ENCODE measurements at regions not wholly inside any gene's neighbourhood (a gene's known extent, or its start where the extent isn't known, plus 50 kb on each side); places are given as distances from the start of the nearest gene placed in this dataset.
"Not testable (repeated sequence)": the region's sequence is repeated elsewhere in the genome, so short reads cannot be mapped to it uniquely, and the experiment has no call there.

DNA sequence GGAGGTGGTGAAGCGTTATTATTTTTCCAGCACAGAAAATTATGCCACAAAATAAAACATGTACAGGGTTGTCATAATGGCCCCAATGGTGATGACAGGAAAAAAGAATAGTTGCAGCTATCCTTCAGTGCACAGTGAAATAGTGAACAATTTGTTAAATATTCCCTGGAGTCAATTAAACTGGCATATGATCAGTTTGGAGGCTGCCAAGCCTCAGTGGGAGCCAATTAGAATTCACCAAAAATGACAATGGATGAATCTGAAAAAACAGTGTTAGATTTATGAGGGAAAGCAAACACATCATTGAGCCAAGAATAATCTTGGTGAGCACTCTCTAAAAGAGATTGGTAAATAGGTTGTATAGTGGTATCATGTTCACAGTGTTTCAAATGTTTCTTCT is 146.3 kb downstream of the OTUD1 start:
- Histone ChIP-seq H3K9ac (ENCODE audit: low read depth in 1 of 2, low read length in 2 of 2) (no peak overlapping the region), H3K27me3 (ENCODE audit: control insufficient read depth in 1 of 2, insufficient read depth in 2 of 2, low read length in 2 of 2) (no peaks in the 10 kb centered on the region), H3K4me3 (ENCODE audit: low read depth in 1 of 2, low read length in 2 of 2) (no peak overlapping the region), H3K9me3 (ENCODE audit: control insufficient read depth in 1 of 2, low read length in 2 of 2) (no peaks in the 10 kb centered on the region), H3K27ac (ENCODE audit: low read depth, low read length) (no peak overlapping the region), H3K36me3 (ENCODE audit: control insufficient read depth in 1 of 2, insufficient read depth in 2 of 2, low read length in 2 of 2) (no peaks in the 10 kb centered on the region), H3K4me1 (ENCODE audit: control insufficient read depth in 1 of 2, insufficient read depth in 2 of 2, low read length in 2 of 2) (no peaks in the 10 kb centered on the region)

DNA sequence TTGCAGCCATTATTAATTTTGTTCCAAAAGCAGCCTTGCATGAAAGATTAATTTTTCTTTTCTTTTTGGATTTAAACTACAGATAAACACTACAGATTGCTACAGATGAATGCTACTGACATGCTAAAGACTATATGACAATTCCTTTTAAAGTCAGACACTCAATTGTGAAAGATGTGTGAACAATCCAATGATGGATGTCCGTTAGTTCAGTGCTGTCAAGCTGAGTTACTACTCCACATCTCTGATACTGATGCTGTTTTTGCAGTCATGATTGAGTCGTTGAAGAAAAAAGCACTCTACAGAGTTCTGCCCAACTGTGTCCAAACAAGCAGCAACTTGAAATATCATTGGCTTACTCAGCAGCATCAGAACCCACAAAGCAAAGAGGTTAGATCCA is 146.8 kb downstream of the OTUD1 start:
- no peak overlapping the region for H3K9ac ChIP-seq (ENCODE audit: low read depth in 1 of 2, low read length in 2 of 2)
- H3K4me1 ChIP-seq (ENCODE audit: control insufficient read depth in 1 of 2, insufficient read depth in 2 of 2, low read length in 2 of 2): no peaks in the 10 kb centered on the region
- H3K36me3 ChIP-seq (ENCODE audit: control insufficient read depth in 1 of 2, insufficient read depth in 2 of 2, low read length in 2 of 2): no peaks in the 10 kb centered on the region

DNA sequence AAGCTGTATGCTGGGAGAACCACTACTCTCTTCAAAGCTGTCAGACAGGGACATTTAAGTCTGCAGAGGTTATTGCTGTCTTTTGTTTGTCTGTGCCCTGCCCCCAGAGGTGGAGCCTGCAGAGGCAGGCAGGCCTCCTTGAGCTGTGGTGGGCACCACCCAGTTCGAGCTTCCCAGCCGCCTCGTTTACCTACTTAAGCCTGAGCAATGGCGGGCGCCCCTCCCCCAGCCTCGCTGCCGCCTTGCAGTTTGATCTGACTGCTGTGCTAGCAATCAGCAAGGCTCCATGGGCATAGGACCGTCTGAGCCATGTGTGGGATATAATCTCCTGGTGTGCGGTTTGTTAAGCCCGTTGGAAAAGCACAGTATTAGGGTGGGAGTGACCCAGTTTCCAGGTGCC is 156.4 kb downstream of the OTUD1 start:
- not testable (repeated sequence) for H3K27ac ChIP-seq (ENCODE audit: low read depth, low read length); H3K4me3 ChIP-seq (ENCODE audit: low read depth in 1 of 2, low read length in 2 of 2); H3K36me3 ChIP-seq (ENCODE audit: control insufficient read depth in 1 of 2, insufficient read depth in 2 of 2, low read length in 2 of 2); H3K9me3 ChIP-seq (ENCODE audit: control insufficient read depth in 1 of 2, low read length in 2 of 2); H3K27me3 ChIP-seq (ENCODE audit: control insufficient read depth in 1 of 2, insufficient read depth in 2 of 2, low read length in 2 of 2); H3K4me1 ChIP-seq (ENCODE audit: control insufficient read depth in 1 of 2, insufficient read depth in 2 of 2, low read length in 2 of 2); H3K9ac ChIP-seq (ENCODE audit: low read depth in 1 of 2, low read length in 2 of 2)

More for the DNA sequence above, 146.8 kb downstream of the OTUD1 start:
- H3K4me3 ChIP-seq (ENCODE audit: low read depth in 1 of 2, low read length in 2 of 2): no peak overlapping the region
- no peak overlapping the region for H3K27ac ChIP-seq (ENCODE audit: low read depth, low read length)
- no peaks in the 10 kb centered on the region for H3K27me3 ChIP-seq (ENCODE audit: control insufficient read depth in 1 of 2, insufficient read depth in 2 of 2, low read length in 2 of 2)
- H3K9me3 ChIP-seq (ENCODE audit: control insufficient read depth in 1 of 2, low read length in 2 of 2): no peaks in the 10 kb centered on the region

DNA sequence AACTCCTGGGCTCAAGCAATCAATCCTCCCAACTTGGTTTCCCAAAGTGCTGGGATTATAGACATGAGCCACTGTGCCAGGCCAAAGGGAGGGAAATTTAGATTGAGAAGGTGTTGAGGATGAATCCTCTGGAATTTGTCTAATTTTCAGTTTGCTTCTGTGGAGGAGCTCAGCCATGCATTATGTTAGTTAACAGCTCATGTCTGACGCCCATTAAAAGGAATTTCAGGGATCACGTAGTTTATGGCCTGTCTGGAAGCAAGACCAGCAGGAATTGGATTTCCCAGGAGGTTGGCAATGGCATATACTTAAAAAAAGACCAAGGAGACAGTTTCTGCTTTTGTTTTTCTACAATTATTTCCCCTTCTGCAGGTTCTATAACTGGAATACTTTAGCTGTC is 165.7 kb downstream of the OTUD1 start:
- Histone ChIP-seq H3K9me3 (ENCODE audit: control insufficient read depth in 1 of 2, low read length in 2 of 2) (no peaks in the 10 kb centered on the region), H3K36me3 (ENCODE audit: control insufficient read depth in 1 of 2, insufficient read depth in 2 of 2, low read length in 2 of 2) (no peaks in the 10 kb centered on the region), H3K27ac (ENCODE audit: low read depth, low read length) (no peak overlapping the region), H3K27me3 (ENCODE audit: control insufficient read depth in 1 of 2, insufficient read depth in 2 of 2, low read length in 2 of 2) (no peaks in the 10 kb centered on the region), H3K4me3 (ENCODE audit: low read depth in 1 of 2, low read length in 2 of 2) (no peak overlapping the region), H3K9ac (ENCODE audit: low read depth in 1 of 2, low read length in 2 of 2) (no peak overlapping the region), H3K4me1 (ENCODE audit: control insufficient read depth in 1 of 2, insufficient read depth in 2 of 2, low read length in 2 of 2) (no peaks in the 10 kb centered on the region)

DNA sequence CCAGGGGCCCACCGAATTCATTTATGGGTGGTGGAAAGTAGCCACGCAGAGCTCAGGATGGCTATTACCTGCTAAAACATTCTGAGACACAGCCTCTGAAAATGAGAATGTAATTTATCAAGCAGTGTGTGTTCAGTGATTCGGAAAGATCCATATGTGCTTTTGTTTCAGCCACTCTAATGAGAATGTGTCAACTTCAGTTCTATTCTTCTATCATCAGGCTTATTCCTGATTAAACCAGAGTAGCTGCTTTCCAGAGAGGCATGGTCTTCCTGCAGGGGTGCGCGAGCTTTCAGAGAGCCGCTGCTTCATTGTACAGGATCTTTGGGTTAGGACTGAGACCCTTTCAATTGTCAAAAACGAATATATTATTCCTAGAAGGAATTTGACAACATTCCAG is 167.6 kb downstream of the OTUD1 start:
- no peaks in the 10 kb centered on the region for H3K4me1 ChIP-seq (ENCODE audit: control insufficient read depth in 1 of 2, insufficient read depth in 2 of 2, low read length in 2 of 2)
- H3K4me3 ChIP-seq (ENCODE audit: low read depth in 1 of 2, low read length in 2 of 2): no peak overlapping the region
- H3K9me3 ChIP-seq (ENCODE audit: control insufficient read depth in 1 of 2, low read length in 2 of 2): no peaks in the 10 kb centered on the region
- H3K36me3 ChIP-seq (ENCODE audit: control insufficient read depth in 1 of 2, insufficient read depth in 2 of 2, low read length in 2 of 2): no peaks in the 10 kb centered on the region
- no peaks in the 10 kb centered on the region for H3K27me3 ChIP-seq (ENCODE audit: control insufficient read depth in 1 of 2, insufficient read depth in 2 of 2, low read length in 2 of 2)
- no peak overlapping the region for H3K9ac ChIP-seq (ENCODE audit: low read depth in 1 of 2, low read length in 2 of 2)
- no peak overlapping the region for H3K27ac ChIP-seq (ENCODE audit: low read depth, low read length)

DNA sequence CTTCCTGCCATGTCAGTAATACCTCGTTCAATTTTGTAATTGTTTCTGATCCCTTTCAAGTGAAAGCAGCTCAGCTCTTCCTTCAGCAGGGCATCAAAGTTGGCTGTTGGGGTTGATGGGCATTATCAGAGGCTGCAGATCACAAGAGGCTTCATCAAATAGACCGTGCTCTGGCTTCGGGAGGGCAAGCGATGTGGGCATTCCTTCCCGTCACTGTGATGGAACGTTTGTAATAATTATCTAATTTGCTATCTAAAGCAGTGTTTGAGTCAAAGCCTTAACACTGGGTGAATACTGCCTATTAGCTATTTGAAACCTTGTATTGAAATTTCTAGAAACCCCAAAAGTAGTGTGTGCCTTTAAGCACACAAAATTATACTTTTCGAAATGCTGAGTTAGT is 170.1 kb downstream of the OTUD1 start:
- no peak overlapping the region for H3K9ac ChIP-seq (ENCODE audit: low read depth in 1 of 2, low read length in 2 of 2)
- no peaks in the 10 kb centered on the region for H3K36me3 ChIP-seq (ENCODE audit: control insufficient read depth in 1 of 2, insufficient read depth in 2 of 2, low read length in 2 of 2)
- no peak overlapping the region for H3K27ac ChIP-seq (ENCODE audit: low read depth, low read length)
- no peak overlapping the region for H3K4me3 ChIP-seq (ENCODE audit: low read depth in 1 of 2, low read length in 2 of 2)
- no peaks in the 10 kb centered on the region for H3K4me1 ChIP-seq (ENCODE audit: control insufficient read depth in 1 of 2, insufficient read depth in 2 of 2, low read length in 2 of 2)
- no peaks in the 10 kb centered on the region for H3K9me3 ChIP-seq (ENCODE audit: control insufficient read depth in 1 of 2, low read length in 2 of 2)
- H3K27me3 ChIP-seq (ENCODE audit: control insufficient read depth in 1 of 2, insufficient read depth in 2 of 2, low read length in 2 of 2): no peaks in the 10 kb centered on the region

DNA sequence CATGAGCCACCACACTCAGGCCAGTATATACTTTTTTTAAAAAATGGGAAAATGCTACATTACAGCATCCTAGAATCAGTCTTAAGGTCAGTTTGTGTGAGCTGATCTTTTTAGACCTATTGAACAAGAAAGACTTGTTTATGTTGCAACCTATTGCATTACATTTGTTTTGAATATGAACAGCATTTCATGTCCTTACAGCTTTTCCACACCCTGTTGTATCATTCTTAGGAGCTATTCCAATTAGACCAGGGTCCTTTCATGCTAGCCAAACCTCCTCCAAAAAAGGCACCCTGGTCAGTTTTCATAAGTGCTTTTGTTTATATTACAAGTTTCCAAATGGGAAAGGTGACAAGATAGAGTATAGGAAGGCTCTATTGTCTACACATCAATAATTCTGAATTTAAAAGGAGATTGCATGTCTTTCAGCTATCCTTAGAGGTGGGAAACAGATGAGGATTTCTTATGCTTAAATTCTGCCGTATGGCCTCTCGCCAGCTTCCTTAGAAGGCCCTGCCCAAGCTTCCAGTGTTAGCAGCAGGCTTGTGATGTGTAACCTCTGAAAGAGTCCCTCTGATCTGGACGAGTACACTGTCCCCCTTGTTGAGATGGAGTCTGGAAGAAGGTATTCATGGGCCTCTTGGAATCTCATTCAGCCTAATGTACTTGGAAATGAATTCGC is 171.9 kb downstream of the OTUD1 start:
- Histone ChIP-seq H3K27me3 (ENCODE audit: control insufficient read depth in 1 of 2, insufficient read depth in 2 of 2, low read length in 2 of 2) (no peaks in the 10 kb centered on the region), H3K27ac (ENCODE audit: low read depth, low read length) (no peak overlapping the region), H3K9ac (ENCODE audit: low read depth in 1 of 2, low read length in 2 of 2) (no peak overlapping the region), H3K4me3 (ENCODE audit: low read depth in 1 of 2, low read length in 2 of 2) (no peak overlapping the region), H3K36me3 (ENCODE audit: control insufficient read depth in 1 of 2, insufficient read depth in 2 of 2, low read length in 2 of 2) (no peaks in the 10 kb centered on the region), H3K4me1 (ENCODE audit: control insufficient read depth in 1 of 2, insufficient read depth in 2 of 2, low read length in 2 of 2) (no peaks in the 10 kb centered on the region), H3K9me3 (ENCODE audit: control insufficient read depth in 1 of 2, low read length in 2 of 2) (no peaks in the 10 kb centered on the region)

DNA sequence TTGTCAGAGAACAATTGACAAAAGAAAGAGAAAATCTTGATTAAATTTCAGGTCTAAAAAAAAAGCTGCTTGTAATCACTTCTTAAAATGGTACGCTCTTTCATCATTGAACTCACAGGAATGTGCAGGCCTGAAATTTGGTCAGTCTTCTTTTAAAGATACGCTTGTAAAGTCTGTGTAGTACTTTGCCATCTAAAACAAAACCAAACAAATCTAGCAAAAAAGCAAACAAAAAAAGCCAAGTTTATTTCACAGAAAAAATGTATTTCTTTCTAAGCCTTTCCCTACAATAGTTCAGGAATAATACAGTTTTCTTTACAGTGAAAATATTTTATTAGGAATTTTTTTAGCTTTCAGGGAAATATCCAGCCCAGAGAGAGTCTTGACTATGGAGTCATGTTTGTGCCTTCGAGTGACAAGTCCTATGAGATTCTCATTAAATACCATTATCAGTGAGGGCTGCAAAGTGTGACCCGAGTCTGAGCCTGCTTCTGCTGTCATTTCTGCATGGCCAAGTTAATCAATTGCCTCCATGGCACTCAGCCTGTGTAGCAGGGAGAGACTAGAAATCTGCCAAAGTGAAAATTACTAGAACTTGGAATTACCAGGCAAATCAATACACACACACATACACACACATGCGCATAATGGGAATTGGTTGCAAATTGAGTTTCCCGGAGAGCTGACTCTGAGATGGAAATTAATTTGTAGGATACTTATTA is 172.6 kb downstream of the OTUD1 start:
- H3K27me3 ChIP-seq (ENCODE audit: control insufficient read depth in 1 of 2, insufficient read depth in 2 of 2, low read length in 2 of 2): no peaks in the 10 kb centered on the region
- no peak overlapping the region for H3K9ac ChIP-seq (ENCODE audit: low read depth in 1 of 2, low read length in 2 of 2)
- no peaks in the 10 kb centered on the region for H3K9me3 ChIP-seq (ENCODE audit: control insufficient read depth in 1 of 2, low read length in 2 of 2)
- no peak overlapping the region for H3K27ac ChIP-seq (ENCODE audit: low read depth, low read length)
- no peaks in the 10 kb centered on the region for H3K36me3 ChIP-seq (ENCODE audit: control insufficient read depth in 1 of 2, insufficient read depth in 2 of 2, low read length in 2 of 2)
- H3K4me3 ChIP-seq (ENCODE audit: low read depth in 1 of 2, low read length in 2 of 2): no peak overlapping the region
- no peaks in the 10 kb centered on the region for H3K4me1 ChIP-seq (ENCODE audit: control insufficient read depth in 1 of 2, insufficient read depth in 2 of 2, low read length in 2 of 2)

DNA sequence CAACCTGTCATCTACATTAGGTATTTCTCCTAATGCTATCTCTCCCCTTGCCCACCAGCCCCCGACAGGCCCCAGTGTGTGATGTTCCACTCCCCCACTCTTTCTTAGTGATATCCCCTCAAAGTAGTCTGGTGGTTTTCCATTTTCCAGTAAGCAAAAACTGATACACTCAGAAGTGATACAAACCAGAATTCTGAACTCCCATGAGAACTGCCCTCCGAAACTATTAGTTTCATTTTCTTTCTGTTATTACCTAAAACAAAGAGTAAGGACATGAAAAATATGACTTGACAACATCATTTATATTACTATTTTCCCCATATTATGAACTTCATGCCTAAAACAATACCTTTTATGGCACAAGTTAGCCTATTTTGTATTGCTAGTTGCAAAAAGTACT is 175.0 kb downstream of the OTUD1 start:
- H3K27me3 ChIP-seq (ENCODE audit: control insufficient read depth in 1 of 2, insufficient read depth in 2 of 2, low read length in 2 of 2): no peaks in the 10 kb centered on the region
- no peak overlapping the region for H3K9ac ChIP-seq (ENCODE audit: low read depth in 1 of 2, low read length in 2 of 2)
- H3K4me3 ChIP-seq (ENCODE audit: low read depth in 1 of 2, low read length in 2 of 2): no peak overlapping the region
- H3K27ac ChIP-seq (ENCODE audit: low read depth, low read length): no peak overlapping the region
- H3K4me1 ChIP-seq (ENCODE audit: control insufficient read depth in 1 of 2, insufficient read depth in 2 of 2, low read length in 2 of 2): no peaks in the 10 kb centered on the region
- no peaks in the 10 kb centered on the region for H3K9me3 ChIP-seq (ENCODE audit: control insufficient read depth in 1 of 2, low read length in 2 of 2)
- H3K36me3 ChIP-seq (ENCODE audit: control insufficient read depth in 1 of 2, insufficient read depth in 2 of 2, low read length in 2 of 2): no peaks in the 10 kb centered on the region

DNA sequence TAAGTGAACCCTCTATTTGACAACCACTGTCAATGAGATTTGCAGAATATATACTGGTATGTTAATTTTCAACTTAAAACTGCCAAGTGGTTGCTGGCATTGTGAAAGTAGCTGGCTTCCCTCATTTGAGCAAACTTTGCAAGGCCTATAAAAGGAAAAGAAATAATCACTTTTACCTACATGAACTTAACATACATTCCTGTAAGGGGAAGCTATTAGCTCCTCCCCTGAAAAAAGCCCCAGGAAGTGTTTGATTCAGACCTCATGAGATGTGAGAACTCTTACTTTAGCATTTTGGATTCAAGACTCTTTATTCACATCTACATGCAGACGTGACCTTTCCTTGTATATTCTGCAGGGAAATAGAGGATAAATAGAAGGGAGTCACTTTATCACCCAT is 175.6 kb downstream of the OTUD1 start:
- no peaks in the 10 kb centered on the region for H3K27me3 ChIP-seq (ENCODE audit: control insufficient read depth in 1 of 2, insufficient read depth in 2 of 2, low read length in 2 of 2)
- no peaks in the 10 kb centered on the region for H3K9me3 ChIP-seq (ENCODE audit: control insufficient read depth in 1 of 2, low read length in 2 of 2)
- H3K9ac ChIP-seq (ENCODE audit: low read depth in 1 of 2, low read length in 2 of 2): no peak overlapping the region
- no peaks in the 10 kb centered on the region for H3K36me3 ChIP-seq (ENCODE audit: control insufficient read depth in 1 of 2, insufficient read depth in 2 of 2, low read length in 2 of 2)
- no peak overlapping the region for H3K27ac ChIP-seq (ENCODE audit: low read depth, low read length)
- H3K4me3 ChIP-seq (ENCODE audit: low read depth in 1 of 2, low read length in 2 of 2): no peak overlapping the region
- no peaks in the 10 kb centered on the region for H3K4me1 ChIP-seq (ENCODE audit: control insufficient read depth in 1 of 2, insufficient read depth in 2 of 2, low read length in 2 of 2)

All from duodenal mucosa (tissue), 2 donors.